Nephron (organoid): ENCODE measurements at regions not wholly inside any gene's neighbourhood (a gene's known extent, or its start where the extent isn't known, plus 50 kb on each side); places are given as distances from the start of the nearest gene placed in this dataset.

ENCODE experiments used
- H3K27ac Mint-ChIP-seq, 3 experiments: 2 replicates each; pipeline ENCODE4 v1.8.0; 2020; ENCODE audit warnings: mixed read lengths in 3 of 3, mild to moderate bottlenecking in 2 of 3, moderate library complexity in 1 of 3
- H3K27me3 Mint-ChIP-seq: 2 replicates; pipeline ENCODE4 v1.8.0; 2021; ENCODE audit warnings: low read depth, mild to moderate bottlenecking, moderate library complexity, mixed read lengths
- H3K36me3 Mint-ChIP-seq: 2 replicates; pipeline ENCODE4 v1.8.0; 2020; ENCODE audit warnings: low read depth, mixed read lengths
- H3K4me1 Mint-ChIP-seq: 2 replicates; pipeline ENCODE4 v1.8.0; 2020; ENCODE audit warnings: mixed read lengths
- H3K4me3 Mint-ChIP-seq, 3 experiments: 2 replicates each; pipeline ENCODE4 v1.8.0; 2020; ENCODE audit warnings: mild to moderate bottlenecking in 3 of 3, mixed read lengths in 3 of 3, moderate library complexity in 2 of 3
- H3K9me3 Mint-ChIP-seq: 2 replicates; pipeline ENCODE4 v1.8.0; 2020; ENCODE audit warnings: mixed read lengths
- CTCF ChIP-seq, 3 experiments: fragments of 200-600 bp; sonication (generic); IDR thresholded peaks; one replicate each; pipeline ENCODE4 v1.5.0; 2021; ENCODE audit warnings: antibody characterized with exemption in 3 of 3; ENCODE audit not compliant: unreplicated experiment in 3 of 3

- no peak for TF ChIP-seq CTCF (IDR thresholded peaks at IDR 0.05; ENCODE audit: unreplicated experiment in 3 of 3)
- Mint-ChIP-seq H3K27ac (no peak overlapping the region), H3K27me3 (peaks cover 3% of the 10 kb centered on the region), H3K36me3 (no peaks in the 10 kb centered on the region), H3K4me3 (no peak overlapping the region), H3K4me1 (peaks cover 31% of the 10 kb centered on the region), H3K9me3 (no peaks in the 10 kb centered on the region)
Measured at GRCh38 chr9:115514454-115514853, 396.5 kb upstream of the TNC start.

GRCh38 chr9:115517335-115518075 lies 399.5 kb upstream of the TNC start:
- no peak overlapping the region for H3K4me3 Mint-ChIP-seq
- no peaks in the 10 kb centered on the region for H3K36me3 Mint-ChIP-seq
- peaks cover 7% of the 10 kb centered on the region for H3K27me3 Mint-ChIP-seq
- peaks cover 41% of the 10 kb centered on the region for H3K4me1 Mint-ChIP-seq
- TF ChIP-seq CTCF (IDR thresholded peaks at IDR 0.05; ENCODE audit: unreplicated experiment in 3 of 3) = no peak
- H3K9me3 Mint-ChIP-seq = no peaks in the 10 kb centered on the region
- peak overlapping the region; percentile 2 to 79 (median 18) for H3K27ac Mint-ChIP-seq

GRCh38 chr9:115520646-115521045 lies 402.7 kb upstream of the TNC start:
- Mint-ChIP-seq H3K9me3 (no peaks in the 10 kb centered on the region), H3K36me3 (no peaks in the 10 kb centered on the region), H3K27ac (no peak overlapping the region), H3K4me1 (peaks cover 59% of the 10 kb centered on the region), H3K4me3 (no peak overlapping the region), H3K27me3 (peaks cover 8% of the 10 kb centered on the region)
- no peak for TF ChIP-seq CTCF (IDR thresholded peaks at IDR 0.05; ENCODE audit: unreplicated experiment in 3 of 3)

- Mint-ChIP-seq H3K4me1 (peaks cover 49% of the 10 kb centered on the region), H3K36me3 (no peaks in the 10 kb centered on the region), H3K4me3 (no peak overlapping the region), H3K9me3 (peaks cover 3% of the 10 kb centered on the region), H3K27me3 (peaks cover 8% of the 10 kb centered on the region), H3K27ac (peak overlapping the region; percentile 5 to 36 (median 12))
- TF ChIP-seq CTCF (IDR thresholded peaks at IDR 0.05; ENCODE audit: unreplicated experiment in 3 of 3) = no peak
Measured at GRCh38 chr9:115522912-115523311, 405.0 kb upstream of the TNC start.

DNA sequence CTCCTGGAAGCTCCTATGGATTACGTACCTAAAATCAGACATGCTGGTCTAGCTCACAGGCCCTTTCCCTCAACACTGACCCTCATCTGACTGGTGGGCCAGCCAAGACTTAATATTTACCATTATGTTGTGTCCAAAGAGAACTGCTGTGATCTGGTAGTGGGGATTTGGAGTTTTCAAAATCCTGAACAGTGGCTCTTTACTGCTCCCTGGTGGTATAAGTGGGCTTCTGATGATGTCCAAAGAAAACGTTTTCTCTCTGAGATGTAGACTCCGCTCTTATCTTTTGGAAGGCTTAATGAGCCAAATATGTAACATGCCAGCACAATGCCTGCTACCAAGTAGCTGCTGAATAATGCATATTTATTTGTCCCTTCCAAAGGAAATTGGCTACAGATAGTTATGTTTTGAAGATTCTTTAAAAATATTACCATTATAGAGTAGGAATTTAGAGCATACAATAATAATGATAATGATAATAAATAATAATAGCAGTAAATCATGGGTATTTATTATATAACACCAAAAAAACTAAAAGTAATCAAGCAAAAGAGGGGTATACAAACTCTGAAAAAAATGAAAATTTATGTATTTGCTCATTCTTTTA lies 406.6 kb upstream of the TNC start:
- Mint-ChIP-seq H3K36me3 (no peaks in the 10 kb centered on the region), H3K27me3 (peaks cover 8% of the 10 kb centered on the region), H3K4me1 (peaks cover 48% of the 10 kb centered on the region), H3K27ac (peak overlapping the region; percentile 69 to 79 (median 76)), H3K4me3 (peak overlapping the region in 1 of 3 experiments; percentile 26), H3K9me3 (peaks cover 5% of the 10 kb centered on the region)
- TF ChIP-seq CTCF (IDR thresholded peaks at IDR 0.05; ENCODE audit: unreplicated experiment in 3 of 3) = peak; percentile 71 to 83 (median 76)
